ENCODE measurements at regions not wholly inside any gene's neighbourhood (a gene's known extent, or its start where the extent isn't known, plus 50 kb on each side); places are given as distances from the start of the nearest gene placed in this dataset.

GRCh38 chr10:118901380-118901779 is 128.1 kb upstream of the NANOS1 start:
- TF ChIP-seq CTCF (IDR thresholded peaks at IDR 0.05): no peak
- no peak for TF ChIP-seq PBX3 (IDR thresholded peaks at IDR 0.05)
- TF ChIP-seq REST (IDR thresholded peaks at IDR 0.05): no peak
- no peak for TF ChIP-seq ZC3H11A (IDR thresholded peaks at IDR 0.05)
- no peak for TF ChIP-seq RCOR1 (IDR thresholded peaks at IDR 0.05; ENCODE audit: low read depth, low read length)
- no peak for TF ChIP-seq BCL3 (IDR thresholded peaks at IDR 0.05)
- no peak for TF ChIP-seq CEBPB (IDR thresholded peaks at IDR 0.05)
- TF ChIP-seq JUN (IDR thresholded peaks at IDR 0.05): no peak
